ENCODE measurements at regions not wholly inside any gene's neighbourhood (a gene's known extent, or its start where the extent isn't known, plus 50 kb on each side); places are given as distances from the start of the nearest gene placed in this dataset.

GRCh38 chr6:8760951-8761350, 325.6 kb upstream of the SLC35B3 start:
- no peaks in the 10 kb centered on the region for H3K9me1 ChIP-seq (ENCODE audit: insufficient read depth, low read length)
- H3K27ac ChIP-seq (ENCODE audit: insufficient read depth, low read length), result no peak overlapping the region
- no peaks in the 10 kb centered on the region for H3K4me1 ChIP-seq (ENCODE audit: control insufficient read depth, insufficient read depth, low read length)
- H3K27me3 ChIP-seq (ENCODE audit: control insufficient read depth, insufficient read depth, low read length), result no peaks in the 10 kb centered on the region
- no peaks in the 10 kb centered on the region for H4K20me1 ChIP-seq (ENCODE audit: insufficient read depth, low read length)
- TF ChIP-seq CTCF (conservative IDR thresholded peaks at IDR 0.05; ENCODE audit: low read depth, low read length), result no peak
- no peak for TF ChIP-seq CEBPB (IDR thresholded peaks at IDR 0.05; ENCODE audit: low read depth, low read length)
- H4K5ac ChIP-seq (ENCODE audit: low read depth, low read length), result no peak overlapping the region
- no peak overlapping the region for H2BK20ac ChIP-seq (ENCODE audit: low read depth, low read length)
- H4K8ac ChIP-seq (ENCODE audit: low read depth in 2 of 2, low read length in 2 of 2), result no peak overlapping the region
- H2AK5ac ChIP-seq (ENCODE audit: low read depth, low read length), result no peak overlapping the region
- intact Hi-C loops (cut with micrococcal nuclease) (no loop called here), dilution Hi-C loops (cut with HindIII; ENCODE audit: low sequenced_read_pairs, unreplicated experiment) (no loop called here), in situ Hi-C loops (cut with MboI; ENCODE audit: low sequenced_read_pairs) (no loop called here)
- H3K36me3 ChIP-seq (ENCODE audit: control insufficient read depth, insufficient read depth, low read length), result no peaks in the 10 kb centered on the region
- ChIA-PET POLR2A (ENCODE audit: unreplicated experiment) (no interaction called here), CTCF (no interaction called here)
- H3K9me3 ChIP-seq (ENCODE audit: control insufficient read depth, insufficient read depth, low read length), result peaks cover 4% of the 10 kb centered on the region; the same call in 1 of the 2 replicates
- no CpG with 5 or more reads among the region's 1 CpG for WGBS, 2 experiments (ENCODE audit: extremely low coverage in 2 of 2, insufficient read length in 1 of 2)
- H3K56ac ChIP-seq (ENCODE audit: extremely low read depth, insufficient read depth, low read length), result no peak overlapping the region
- H2AFZ ChIP-seq (replicated peaks; ENCODE audit: low read length, poor library complexity), result no peak overlapping the region
- H3K79me1 ChIP-seq (ENCODE audit: low read depth in 1 of 2, low read length in 2 of 2), result no peaks in the 10 kb centered on the region
- H3K9ac ChIP-seq (ENCODE audit: low read depth, low read length), result no peak overlapping the region
- no peak overlapping the region for H3K4me2 ChIP-seq (ENCODE audit: low read depth, low read length)
- no peak overlapping the region for H3K18ac ChIP-seq (ENCODE audit: low read depth, low read length)
- no peak overlapping the region for H3K4ac ChIP-seq (ENCODE audit: low read depth, low read length)
- no peak overlapping the region for H2BK120ac ChIP-seq (ENCODE audit: low read depth, low read length)
- H3K4me3 ChIP-seq (ENCODE audit: insufficient read depth, low read depth, low read length), result no peak overlapping the region
- H3K23ac ChIP-seq (ENCODE audit: low read depth, low read length), result no peak overlapping the region
- no peak overlapping the region for H3K14ac ChIP-seq (replicated peaks; ENCODE audit: low read depth, low read length)
- no TSS peak for BruUV-seq (replicated peaks)
- H2BK15ac ChIP-seq (ENCODE audit: low read depth, low read length), result no peak overlapping the region
- H2BK5ac ChIP-seq (ENCODE audit: low read depth, low read length, poor library complexity, severe bottlenecking), result no peak overlapping the region
- ATAC-seq (ENCODE audit: low read depth) (no peak), DNase-seq (no peak)
- H4K91ac ChIP-seq (ENCODE audit: insufficient read depth, low read depth, low read length), result no peak overlapping the region
- no peak overlapping the region for H2AK9ac ChIP-seq (replicated peaks; ENCODE audit: low read depth, low read length, poor library complexity)
